Progenitor cell of endocrine pancreas (in vitro differentiated cells): ENCODE measurements at regions not wholly inside any gene's neighbourhood (a gene's known extent, or its start where the extent isn't known, plus 50 kb on each side); places are given as distances from the start of the nearest gene placed in this dataset.

ENCODE experiments used
- DNase-seq: peaks from one replicate; pipeline ENCODE4 v3.0.0; 2021; ENCODE audit warnings: low spot score; ENCODE audit not compliant: unreplicated experiment
- H3K27ac Mint-ChIP-seq: 2 replicates; pipeline ENCODE4 v1.8.0; 2021; ENCODE audit warnings: mild to moderate bottlenecking, moderate library complexity, mixed read lengths
- H3K27me3 Mint-ChIP-seq: 2 replicates; pipeline ENCODE4 v1.8.0; 2021; ENCODE audit warnings: mixed read lengths
- H3K36me3 Mint-ChIP-seq: 2 replicates; pipeline ENCODE4 v1.8.0; 2022; ENCODE audit warnings: mixed read lengths; ENCODE audit not compliant: insufficient read depth
- H3K4me1 Mint-ChIP-seq: 2 replicates; pipeline ENCODE4 v1.8.0; 2021; ENCODE audit warnings: low read depth, mixed read lengths
- H3K4me3 Mint-ChIP-seq: 2 replicates; pipeline ENCODE4 v1.8.0; 2021; ENCODE audit warnings: low read depth, mild to moderate bottlenecking, moderate library complexity, mixed read lengths
- H3K9me3 Mint-ChIP-seq: 2 replicates; pipeline ENCODE4 v1.8.0; 2021; ENCODE audit warnings: low read depth, mixed read lengths
- TF ChIP-seq, protein P1 (sequence below): fragments of 200-600 bp; sonication (generic); IDR thresholded peaks from one replicate; pipeline ENCODE4 v1.5.0; 2021; ENCODE audit warnings: antibody characterized with exemption, mild to moderate bottlenecking; ENCODE audit not compliant: unreplicated experiment

- H3K27me3 Mint-ChIP-seq, result no peaks in the 10 kb centered on the region
- H3K36me3 Mint-ChIP-seq, result no peaks in the 10 kb centered on the region
- peaks cover 17% of the 10 kb centered on the region for H3K9me3 Mint-ChIP-seq
- no peak overlapping the region for H3K4me3 Mint-ChIP-seq
- TF ChIP-seq, protein P1, sequence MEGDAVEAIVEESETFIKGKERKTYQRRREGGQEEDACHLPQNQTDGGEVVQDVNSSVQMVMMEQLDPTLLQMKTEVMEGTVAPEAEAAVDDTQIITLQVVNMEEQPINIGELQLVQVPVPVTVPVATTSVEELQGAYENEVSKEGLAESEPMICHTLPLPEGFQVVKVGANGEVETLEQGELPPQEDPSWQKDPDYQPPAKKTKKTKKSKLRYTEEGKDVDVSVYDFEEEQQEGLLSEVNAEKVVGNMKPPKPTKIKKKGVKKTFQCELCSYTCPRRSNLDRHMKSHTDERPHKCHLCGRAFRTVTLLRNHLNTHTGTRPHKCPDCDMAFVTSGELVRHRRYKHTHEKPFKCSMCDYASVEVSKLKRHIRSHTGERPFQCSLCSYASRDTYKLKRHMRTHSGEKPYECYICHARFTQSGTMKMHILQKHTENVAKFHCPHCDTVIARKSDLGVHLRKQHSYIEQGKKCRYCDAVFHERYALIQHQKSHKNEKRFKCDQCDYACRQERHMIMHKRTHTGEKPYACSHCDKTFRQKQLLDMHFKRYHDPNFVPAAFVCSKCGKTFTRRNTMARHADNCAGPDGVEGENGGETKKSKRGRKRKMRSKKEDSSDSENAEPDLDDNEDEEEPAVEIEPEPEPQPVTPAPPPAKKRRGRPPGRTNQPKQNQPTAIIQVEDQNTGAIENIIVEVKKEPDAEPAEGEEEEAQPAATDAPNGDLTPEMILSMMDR, result no peak
- peaks cover 5% of the 10 kb centered on the region for H3K4me1 Mint-ChIP-seq
- no peak for DNase-seq
- H3K27ac Mint-ChIP-seq, result no peak overlapping the region
Observed at GRCh38 chrX:25819879-25820278, 318.3 kb upstream of the MAGEB18 start.

DNA sequence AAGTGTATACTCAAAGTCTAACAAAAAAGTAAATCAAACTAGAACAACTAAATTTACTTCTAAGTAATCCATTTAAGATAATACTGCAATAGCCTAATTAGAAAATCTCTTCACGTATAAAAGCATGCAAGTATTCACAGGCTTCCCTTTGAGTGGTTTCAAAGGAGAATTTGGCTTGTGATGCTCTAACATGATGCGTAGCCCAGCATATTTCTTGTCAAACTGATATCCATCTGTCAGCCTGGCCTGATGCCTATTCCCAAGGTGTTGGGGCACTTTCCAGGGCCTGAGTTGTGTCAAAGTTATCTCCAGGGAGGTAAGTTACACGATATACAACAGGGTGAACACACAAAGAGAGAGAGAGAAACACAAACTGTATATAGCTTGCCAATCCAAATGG, 287.0 kb upstream of the MAGEB18 start:
- Mint-ChIP-seq H3K4me3 (no peak overlapping the region), H3K27ac (no peak overlapping the region), H3K27me3 (no peaks in the 10 kb centered on the region), H3K4me1 (no peaks in the 10 kb centered on the region), H3K36me3 (no peaks in the 10 kb centered on the region), H3K9me3 (peaks cover 11% of the 10 kb centered on the region)
- TF ChIP-seq, protein P1, result no peak
- DNase-seq, result no peak

GRCh38 chrX:25853002-25853479, 285.1 kb upstream of the MAGEB18 start:
- H3K4me3 Mint-ChIP-seq, result no peak overlapping the region
- TF ChIP-seq, protein P1, result no peak
- no peaks in the 10 kb centered on the region for H3K27me3 Mint-ChIP-seq
- H3K27ac Mint-ChIP-seq, result no peak overlapping the region
- H3K4me1 Mint-ChIP-seq, result no peaks in the 10 kb centered on the region
- H3K9me3 Mint-ChIP-seq, result peaks cover 10% of the 10 kb centered on the region
- no peaks in the 10 kb centered on the region for H3K36me3 Mint-ChIP-seq
- no peak for DNase-seq

DNA sequence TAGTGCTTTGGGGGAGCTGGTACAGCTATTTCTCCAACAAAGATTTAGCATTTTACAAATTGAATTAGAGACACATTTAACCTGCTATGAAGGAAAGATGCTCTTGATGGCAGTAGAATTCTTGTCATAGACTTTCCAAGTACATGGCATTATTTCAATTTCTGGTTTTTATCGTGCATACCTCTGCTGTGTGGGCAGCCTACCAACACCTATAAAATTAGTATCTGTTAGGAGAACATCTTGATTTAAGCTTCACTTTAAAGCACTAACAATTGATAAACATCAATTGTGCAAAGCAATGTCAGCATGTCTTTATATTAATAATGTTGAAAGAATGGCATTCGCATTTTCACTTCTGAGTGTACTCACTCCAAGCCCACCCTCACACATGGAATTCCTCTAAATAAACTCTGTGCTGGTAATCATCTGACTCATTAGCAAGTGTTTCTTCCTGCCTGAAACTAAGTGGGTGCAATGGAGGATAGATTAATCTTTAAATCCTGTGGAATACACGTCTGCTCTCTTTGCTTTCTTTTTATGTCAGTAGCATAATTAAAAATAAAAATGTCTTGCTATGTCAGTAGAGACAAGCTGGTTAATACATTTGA, 279.8 kb upstream of the MAGEB18 start:
- no peaks in the 10 kb centered on the region for H3K36me3 Mint-ChIP-seq
- H3K4me3 Mint-ChIP-seq, result no peak overlapping the region
- DNase-seq, result no peak
- no peaks in the 10 kb centered on the region for H3K4me1 Mint-ChIP-seq
- H3K27ac Mint-ChIP-seq, result no peak overlapping the region
- no peaks in the 10 kb centered on the region for H3K27me3 Mint-ChIP-seq
- peaks cover 28% of the 10 kb centered on the region for H3K9me3 Mint-ChIP-seq
- TF ChIP-seq, protein P1, result no peak

- peaks cover 30% of the 10 kb centered on the region for H3K9me3 Mint-ChIP-seq
- no peak overlapping the region for H3K27ac Mint-ChIP-seq
- no peaks in the 10 kb centered on the region for H3K36me3 Mint-ChIP-seq
- TF ChIP-seq, protein P1, result no peak
- H3K4me3 Mint-ChIP-seq, result no peak overlapping the region
- DNase-seq, result no peak
- H3K4me1 Mint-ChIP-seq, result no peaks in the 10 kb centered on the region
- no peaks in the 10 kb centered on the region for H3K27me3 Mint-ChIP-seq
Observed at GRCh38 chrX:25860322-25860721, 277.8 kb upstream of the MAGEB18 start.
